Glomerular visceral epithelial cell (primary cell): ENCODE measurements at regions not wholly inside any gene's neighbourhood (a gene's known extent, or its start where the extent isn't known, plus 50 kb on each side); places are given as distances from the start of the nearest gene placed in this dataset.
"Not testable (repeated sequence)": the region's sequence is repeated elsewhere in the genome, so short reads cannot be mapped to it uniquely, and the experiment has no call there.

Experiments
- DNase-seq: peaks from one replicate; pipeline ENCODE4 v3.0.0-alpha.2; 2016; ENCODE audit errors: extremely low spot score

DNA sequence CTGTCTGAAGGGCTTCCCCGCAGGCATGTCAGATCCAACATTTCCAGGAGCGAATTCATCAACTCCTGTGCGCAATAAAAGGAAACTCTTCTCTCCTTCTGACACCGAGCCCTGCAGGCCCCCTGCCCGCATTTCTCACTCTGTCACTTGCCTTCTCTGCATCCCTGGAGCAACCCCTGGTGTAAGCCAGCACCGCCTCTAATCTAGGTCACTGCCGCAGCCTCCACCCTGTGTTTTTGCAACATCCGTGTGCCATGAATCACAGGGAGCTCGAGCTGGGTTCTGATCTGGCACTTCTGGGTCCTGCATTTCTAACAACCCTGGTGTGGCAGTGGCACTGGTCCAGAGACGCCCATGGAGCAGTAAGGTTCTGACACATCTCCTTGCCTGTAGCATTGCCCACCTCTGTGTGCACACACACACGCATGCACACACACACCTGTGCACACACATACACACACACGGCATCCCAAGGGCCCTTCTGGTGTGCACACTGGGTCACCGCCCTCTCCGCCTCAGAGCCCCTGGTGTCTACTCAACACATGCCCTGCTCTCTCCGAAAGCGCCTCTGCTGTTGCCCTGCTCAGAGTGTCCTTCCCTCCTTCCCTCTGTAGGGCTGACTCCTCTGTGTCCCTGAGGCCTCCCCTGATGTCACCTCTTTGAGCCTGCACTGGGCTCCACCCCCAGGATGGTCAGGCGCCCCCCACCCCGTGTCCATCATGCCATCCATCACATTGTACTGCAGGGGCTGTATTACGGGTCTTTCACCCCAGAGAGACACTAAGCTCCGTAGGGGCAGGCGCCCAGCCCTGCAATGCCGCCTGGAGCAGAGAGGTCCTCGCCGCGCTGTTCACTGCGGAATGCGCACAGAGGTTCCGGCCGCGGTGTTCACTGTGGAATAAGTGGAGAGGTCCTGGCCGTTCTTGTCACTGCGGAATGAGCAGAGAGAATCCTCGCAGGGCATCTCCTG is 111.4 kb upstream of the SFSWAP start:
- DNase-seq: no peak

DNA sequence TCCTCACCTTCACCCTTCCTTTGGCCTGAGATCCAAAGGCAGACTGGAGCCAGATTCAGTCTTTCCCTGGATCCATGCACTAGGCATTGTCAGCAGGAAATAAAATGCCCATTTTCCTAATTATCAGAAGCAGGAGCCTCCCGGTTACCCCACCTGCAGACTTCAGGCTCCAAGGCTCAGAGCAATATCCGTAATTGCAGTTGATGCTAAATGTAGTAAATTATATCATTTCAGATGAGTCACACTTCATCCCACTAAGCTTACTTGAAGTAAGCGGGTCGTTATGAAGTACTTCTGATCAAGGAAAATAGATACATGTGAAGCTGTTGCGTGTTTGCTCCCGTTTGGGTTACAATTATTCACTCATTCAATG is 110.7 kb upstream of the SFSWAP start:
- no peak for DNase-seq

DNA sequence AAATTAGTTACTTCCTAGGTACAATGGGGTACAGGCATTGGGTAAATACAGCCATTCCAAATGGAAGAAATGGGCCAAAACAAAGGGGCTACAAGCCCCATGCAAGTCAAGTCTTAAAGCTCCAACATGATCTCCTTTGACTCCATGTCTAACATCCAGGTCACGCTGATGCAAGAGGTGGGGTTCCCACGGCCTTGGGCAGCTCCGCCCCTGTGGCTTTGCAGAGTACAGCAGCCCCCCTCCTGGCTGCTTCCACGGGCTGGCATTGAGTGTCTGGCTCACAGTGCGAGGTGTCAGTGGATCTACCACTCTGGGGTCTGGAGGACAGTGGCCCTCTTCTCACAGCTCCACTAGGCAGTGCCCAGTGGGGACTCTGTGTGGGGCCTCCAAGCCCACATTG is 109.4 kb upstream of the SFSWAP start:
- DNase-seq: not testable (repeated sequence)

DNA sequence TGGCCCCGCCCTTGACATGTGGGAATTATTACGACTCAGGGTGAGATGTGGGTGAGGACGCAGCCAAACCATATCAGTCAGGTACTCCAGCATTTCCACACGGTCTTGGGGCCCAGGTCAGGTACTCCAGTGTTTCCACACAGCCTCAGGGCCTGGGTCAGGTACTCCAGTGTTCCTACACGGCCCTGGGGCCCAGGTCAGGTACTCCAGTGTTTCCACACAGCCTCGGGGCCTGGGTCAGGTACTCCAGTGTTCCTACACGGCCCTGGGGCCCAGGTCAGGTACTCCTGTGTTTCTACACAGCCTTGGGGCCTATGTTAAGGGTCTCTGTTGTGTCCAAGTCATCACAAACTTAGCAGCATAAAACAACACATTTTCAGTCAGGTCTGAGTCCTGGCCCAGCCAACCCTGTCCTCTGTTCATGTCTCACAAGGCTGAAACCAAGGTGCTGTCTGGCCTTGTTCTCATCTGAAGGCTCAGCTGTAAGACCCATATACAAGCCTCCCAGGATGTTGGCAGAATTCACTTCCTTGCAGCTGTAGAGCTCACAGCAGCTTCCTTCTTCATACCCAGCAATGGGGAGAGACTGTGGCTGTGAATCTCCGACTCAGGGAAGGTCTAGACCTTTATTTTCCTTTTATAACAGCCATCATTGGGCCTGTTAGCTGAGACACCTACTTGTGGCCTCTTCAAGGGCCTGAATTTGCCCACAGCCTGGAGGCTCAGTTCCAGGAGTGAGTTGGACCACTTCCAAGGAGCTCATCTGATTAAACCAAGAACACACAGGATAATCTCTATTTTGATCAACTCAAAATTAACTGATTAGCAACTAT is 107.6 kb upstream of the SFSWAP start:
- no peak for DNase-seq

- DNase-seq: no peak
These were observed 106.7 kb upstream of the SFSWAP start for GRCh38 chr12:131603939-131604795.

GRCh38 chr12:131604859-131605258 is 106.0 kb upstream of the SFSWAP start:
- DNase-seq: no peak

DNA sequence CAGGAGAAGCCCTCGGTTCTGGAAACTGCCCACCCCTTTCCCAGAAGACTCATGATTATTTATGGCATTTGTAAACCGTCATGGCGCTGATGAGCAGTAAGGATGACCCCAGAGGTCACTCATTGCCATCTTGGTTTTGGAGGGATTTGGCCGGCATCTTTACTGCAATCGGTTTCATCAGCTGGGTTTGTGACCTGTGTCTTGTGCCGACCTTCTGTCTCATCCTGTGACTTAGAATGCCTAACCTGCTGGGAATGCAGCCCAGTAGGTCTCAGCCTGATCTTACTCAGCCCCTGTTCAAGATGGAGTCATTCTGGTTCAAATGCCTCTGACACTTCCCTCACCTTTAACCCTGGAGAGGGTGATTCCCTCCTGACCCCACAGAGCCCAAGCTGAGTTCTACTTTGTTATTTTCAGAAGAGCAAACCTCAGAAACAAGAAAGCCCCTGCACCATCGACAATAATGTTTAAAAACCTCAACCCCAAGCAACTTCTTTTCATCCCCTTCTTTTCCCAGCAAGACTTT is 105.5 kb upstream of the SFSWAP start:
- DNase-seq: no peak

DNA sequence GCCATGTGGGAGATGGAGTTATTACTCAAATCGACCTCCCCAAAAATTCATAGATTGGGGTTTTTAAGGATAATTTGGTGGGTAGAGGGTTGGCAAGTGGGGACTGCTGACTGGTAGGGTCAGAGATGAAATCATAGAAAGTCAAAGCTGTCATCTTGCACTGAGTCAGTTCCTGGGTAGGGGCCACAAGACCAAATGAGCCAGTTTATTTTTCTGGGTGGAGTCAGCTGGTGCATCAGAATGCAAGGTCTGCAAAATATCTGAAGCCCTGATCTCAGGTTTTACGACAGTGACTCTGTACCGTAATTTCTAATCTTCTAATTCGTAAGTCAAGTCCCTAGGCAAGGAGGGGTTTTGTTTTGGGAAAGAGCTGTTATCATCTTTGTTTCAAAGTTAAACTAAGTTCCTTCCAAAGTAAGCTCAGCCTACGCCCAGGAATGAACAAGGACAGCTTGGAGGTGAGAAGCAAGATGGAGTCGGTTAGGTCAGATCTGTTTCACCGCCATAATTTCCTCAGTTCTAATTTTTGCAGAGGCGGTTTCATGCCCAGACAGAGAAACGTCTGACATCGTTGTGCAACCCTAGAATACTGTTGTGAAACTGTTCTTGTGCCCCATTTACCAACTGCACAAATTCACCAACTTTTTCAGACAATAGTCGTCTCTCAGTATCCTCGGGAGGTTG is 104.5 kb upstream of the SFSWAP start:
- no peak for DNase-seq

GRCh38 chr12:131607658-131608447 is 103.0 kb upstream of the SFSWAP start:
- DNase-seq: no peak

- DNase-seq: peak; percentile 20
These were observed 101.9 kb upstream of the SFSWAP start for GRCh38 chr12:131608740-131609690.

DNA sequence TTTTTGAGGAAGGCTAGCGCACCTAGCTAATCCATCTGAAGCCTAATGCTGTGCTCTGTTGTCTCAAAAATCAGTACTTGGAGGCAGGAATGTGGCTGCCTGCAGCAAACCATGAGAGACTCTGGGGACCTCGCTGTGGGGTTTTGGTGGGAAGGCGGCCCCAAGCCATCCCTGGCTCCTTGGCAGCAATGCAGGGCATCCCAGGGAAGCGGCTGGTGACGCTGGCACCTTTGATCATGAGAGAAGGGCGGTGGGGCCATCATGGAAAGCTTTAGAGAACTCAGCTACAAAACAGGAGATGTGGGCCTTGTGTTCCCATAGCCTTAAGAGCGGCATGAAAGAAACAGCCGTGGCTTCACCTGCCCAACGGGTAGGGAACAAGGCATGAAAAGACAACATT is 101.1 kb upstream of the SFSWAP start:
- no peak for DNase-seq

DNA sequence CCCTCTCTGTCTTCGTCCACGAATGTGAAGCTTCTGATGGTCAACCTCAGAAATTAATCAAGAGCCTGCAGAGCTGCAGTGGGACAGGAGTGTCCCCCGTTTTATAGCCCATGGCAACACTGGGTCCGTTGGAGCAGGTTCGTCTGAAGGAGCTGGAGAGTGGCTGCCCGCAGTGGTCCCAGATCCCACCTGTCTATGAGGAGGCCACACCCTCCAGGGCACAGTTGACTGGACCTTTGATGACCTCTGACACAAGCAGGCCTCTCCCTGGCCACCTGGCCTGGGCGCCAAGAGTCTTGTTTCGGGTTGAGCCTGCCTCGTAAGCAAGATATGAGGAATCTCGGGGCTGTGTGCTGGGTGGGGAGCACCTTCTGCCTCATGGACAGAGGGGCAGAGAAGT is 100.7 kb upstream of the SFSWAP start:
- DNase-seq: no peak

DNA sequence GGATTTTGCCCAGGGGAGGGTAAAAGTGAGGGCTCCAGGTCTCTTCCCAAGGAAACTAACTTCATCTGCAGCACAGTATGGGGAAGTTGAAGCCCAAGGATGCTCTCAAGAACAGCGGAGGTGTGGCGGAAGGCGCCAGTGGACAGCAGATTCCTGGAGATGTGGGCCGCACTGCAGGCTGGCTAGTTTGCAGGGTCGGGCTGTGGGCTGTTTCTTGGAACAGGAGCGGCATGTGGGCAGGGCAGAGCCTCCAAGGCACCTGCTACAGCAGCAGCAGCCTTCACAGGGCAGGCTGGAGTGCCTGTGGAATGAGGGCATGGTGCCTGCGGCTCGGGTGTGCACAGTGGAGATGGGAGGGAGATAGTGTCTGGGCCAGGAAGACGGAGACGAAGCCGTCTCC is 100.0 kb upstream of the SFSWAP start:
- DNase-seq: no peak

GRCh38 chr12:131611416-131612091 is 99.3 kb upstream of the SFSWAP start:
- no peak for DNase-seq

DNA sequence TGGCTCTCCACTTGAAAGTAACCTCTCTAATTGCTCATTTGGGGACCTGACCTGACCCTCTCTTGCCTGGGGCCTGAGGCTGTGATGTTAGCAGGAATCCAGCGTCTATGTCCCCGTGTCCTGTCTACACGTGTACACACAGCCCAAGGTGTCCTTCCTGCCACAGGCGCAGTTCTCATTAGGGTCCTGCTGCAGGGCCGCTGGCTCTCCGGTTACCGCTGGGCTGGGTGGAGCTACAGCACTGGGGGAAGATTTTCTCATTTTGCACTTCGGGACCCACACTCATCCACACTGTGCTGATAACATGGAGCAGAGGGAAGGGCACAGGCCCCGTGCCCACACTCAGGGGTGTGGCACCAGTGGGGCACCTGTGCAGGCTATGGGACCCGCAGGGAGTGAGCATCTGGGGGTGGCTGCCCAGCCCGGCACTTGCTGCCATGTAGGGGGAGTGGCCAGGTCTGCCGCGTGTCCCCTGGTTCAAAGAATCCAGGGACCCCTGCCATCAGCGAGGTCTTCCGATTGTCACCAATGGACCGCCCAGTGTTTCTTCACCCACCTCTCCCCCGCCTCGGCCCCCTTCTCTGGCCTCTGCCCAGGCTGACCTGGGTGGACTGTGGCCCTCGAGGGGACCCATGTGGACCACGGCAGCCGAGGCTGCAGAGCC is 98.7 kb upstream of the SFSWAP start:
- DNase-seq: no peak

DNA sequence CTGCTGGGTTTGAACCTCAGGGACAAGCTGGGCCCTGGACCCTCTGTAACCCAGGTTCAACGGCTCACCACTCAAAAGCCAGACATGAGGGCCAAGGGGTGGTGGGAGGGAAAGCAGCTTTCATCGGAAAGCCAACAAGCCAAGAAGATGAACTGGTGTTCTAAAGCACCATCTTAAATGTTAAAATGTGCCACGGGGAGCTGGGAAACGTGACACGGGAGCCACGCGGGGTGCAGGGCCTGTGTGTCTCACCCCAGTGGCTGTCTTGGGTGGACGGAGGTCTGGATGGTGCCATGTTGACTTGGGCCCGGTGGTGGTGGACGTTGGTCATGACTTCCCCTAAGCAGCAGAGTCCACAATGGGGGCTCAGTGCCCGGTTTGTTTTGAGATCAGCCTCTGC is 97.7 kb upstream of the SFSWAP start:
- no peak for DNase-seq

GRCh38 chr12:131613678-131614077 is 97.2 kb upstream of the SFSWAP start:
- DNase-seq: no peak
